ENCODE measurements at regions not wholly inside any gene's neighbourhood (a gene's known extent, or its start where the extent isn't known, plus 50 kb on each side); places are given as distances from the start of the nearest gene placed in this dataset.

DNA sequence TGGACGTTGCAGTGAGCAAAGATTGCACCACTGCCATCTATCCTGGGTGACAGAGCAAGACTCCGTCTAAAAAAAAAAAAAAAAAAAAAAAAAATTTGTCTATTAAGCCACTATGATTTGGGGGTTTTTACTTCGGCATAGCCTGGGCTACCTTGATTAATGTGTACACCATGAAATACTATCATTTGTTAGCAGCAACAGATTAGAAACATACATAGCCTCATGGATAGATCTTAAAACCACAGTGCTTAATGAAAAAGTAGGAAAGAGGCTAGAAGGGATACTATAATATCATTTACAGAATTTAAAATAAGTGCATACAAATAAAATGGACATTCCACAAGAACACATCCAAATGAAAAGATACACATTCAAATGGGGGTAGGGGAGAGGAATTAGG, 77.3 kb upstream of the IL6 start:
- no peaks in the 10 kb centered on the region for H3K4me1 Mint-ChIP-seq
- peaks cover 0 to 37% (median 33%) of the 10 kb centered on the region in 8 donors for H3K9me3 Mint-ChIP-seq
- ChIA-PET CTCF (ENCODE audit: partially characterized antibody) (no interaction called here), POLR2A (ENCODE audit: partially characterized antibody) (no interaction called here)
- H3K4me3 Mint-ChIP-seq: no peak overlapping the region
- H3K36me3 Mint-ChIP-seq: peaks cover 0 to 5% of the 10 kb centered on the region in 2 donors
- H3K9me3 ChIP-seq (ENCODE audit: control insufficient read depth in 1 of 2, low read length in 2 of 2): peaks cover 0 to 10% of the 10 kb centered on the region in 2 donors
- DNase-seq: no peak
- H3K27ac Mint-ChIP-seq: no peak overlapping the region
- H3K27ac ChIP-seq (ENCODE audit: low read depth, low read length): no peak overlapping the region
- intact Hi-C loops (cut with micrococcal nuclease): no loop called here
- H3K4me3 ChIP-seq (ENCODE audit: low read length in 2 of 2): no peak overlapping the region
- peaks cover 1 to 5% of the 10 kb centered on the region in 2 donors for H3K27me3 Mint-ChIP-seq
- H3K27me3 ChIP-seq (ENCODE audit: insufficient read depth, low read length): no peaks in the 10 kb centered on the region
- no peaks in the 10 kb centered on the region for H3K36me3 ChIP-seq (ENCODE audit: insufficient read depth, low read length)
- H3K4me1 ChIP-seq (ENCODE audit: insufficient read depth, low read length): no peaks in the 10 kb centered on the region

DNA sequence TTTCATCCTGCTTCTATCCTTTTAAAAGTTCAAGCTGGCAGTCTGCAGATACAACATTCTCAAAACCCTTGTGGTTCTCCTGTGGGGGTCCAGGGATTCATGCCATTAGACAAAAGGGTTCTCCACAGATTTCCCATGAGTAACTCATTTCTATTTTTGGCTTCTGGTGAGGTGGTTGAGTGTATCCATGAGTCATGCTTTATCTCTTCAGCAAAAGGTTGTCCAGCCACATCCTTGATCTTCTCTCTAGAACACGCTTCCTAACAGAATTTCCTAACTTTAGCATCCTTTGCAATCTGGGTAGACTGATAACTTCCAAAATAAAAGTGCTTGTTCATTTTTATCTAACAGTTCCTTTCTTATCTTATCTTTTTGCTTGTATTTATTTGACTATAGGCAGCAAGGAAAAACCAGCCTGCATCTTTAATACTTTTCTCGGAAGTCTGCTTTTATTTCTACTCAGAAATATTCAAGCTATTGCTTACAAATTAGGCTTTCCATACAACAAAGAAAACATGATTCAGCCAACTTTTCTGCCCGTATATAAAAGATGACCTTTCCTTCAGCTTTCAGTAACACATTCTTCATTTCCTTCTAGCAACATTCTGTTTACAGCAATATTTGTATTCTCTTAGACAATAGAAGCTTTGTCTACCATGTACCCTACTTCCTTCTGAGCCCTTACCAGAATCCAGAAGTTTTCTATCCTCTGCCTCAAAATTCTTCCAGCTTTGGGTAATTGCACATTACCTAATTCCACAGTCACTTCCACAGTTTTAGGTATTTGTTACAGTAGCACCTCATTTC, 79.3 kb upstream of the IL6 start:
- CTCF ChIA-PET (ENCODE audit: partially characterized antibody): interaction anchor here (1.0 kb wide), 1 partner anchor 80 kb away, joined by 3 read pairs; the partner anchor contains the start of gene IL6
- Mint-ChIP-seq H3K9me3 (peaks cover 0 to 54% (median 47%) of the 10 kb centered on the region in 8 donors), H3K4me1 (no peaks in the 10 kb centered on the region), H3K4me3 (no peak overlapping the region), H3K27me3 (peaks cover 5% of the 10 kb centered on the region in 2 donors), H3K27ac (no peak overlapping the region), H3K36me3 (peaks cover 0 to 5% of the 10 kb centered on the region in 2 donors)
- Histone ChIP-seq H3K4me1 (ENCODE audit: insufficient read depth, low read length) (no peaks in the 10 kb centered on the region), H3K36me3 (ENCODE audit: insufficient read depth, low read length) (no peaks in the 10 kb centered on the region), H3K9me3 (ENCODE audit: control insufficient read depth in 1 of 2, low read length in 2 of 2) (peaks cover 0 to 10% of the 10 kb centered on the region in 2 donors), H3K4me3 (ENCODE audit: low read length in 2 of 2) (no peak overlapping the region), H3K27ac (ENCODE audit: low read depth, low read length) (no peak overlapping the region), H3K27me3 (ENCODE audit: insufficient read depth, low read length) (no peaks in the 10 kb centered on the region)
- no peak for DNase-seq
- POLR2A ChIA-PET (ENCODE audit: partially characterized antibody): no interaction called here
- intact Hi-C loops (cut with micrococcal nuclease): no loop called here

DNA sequence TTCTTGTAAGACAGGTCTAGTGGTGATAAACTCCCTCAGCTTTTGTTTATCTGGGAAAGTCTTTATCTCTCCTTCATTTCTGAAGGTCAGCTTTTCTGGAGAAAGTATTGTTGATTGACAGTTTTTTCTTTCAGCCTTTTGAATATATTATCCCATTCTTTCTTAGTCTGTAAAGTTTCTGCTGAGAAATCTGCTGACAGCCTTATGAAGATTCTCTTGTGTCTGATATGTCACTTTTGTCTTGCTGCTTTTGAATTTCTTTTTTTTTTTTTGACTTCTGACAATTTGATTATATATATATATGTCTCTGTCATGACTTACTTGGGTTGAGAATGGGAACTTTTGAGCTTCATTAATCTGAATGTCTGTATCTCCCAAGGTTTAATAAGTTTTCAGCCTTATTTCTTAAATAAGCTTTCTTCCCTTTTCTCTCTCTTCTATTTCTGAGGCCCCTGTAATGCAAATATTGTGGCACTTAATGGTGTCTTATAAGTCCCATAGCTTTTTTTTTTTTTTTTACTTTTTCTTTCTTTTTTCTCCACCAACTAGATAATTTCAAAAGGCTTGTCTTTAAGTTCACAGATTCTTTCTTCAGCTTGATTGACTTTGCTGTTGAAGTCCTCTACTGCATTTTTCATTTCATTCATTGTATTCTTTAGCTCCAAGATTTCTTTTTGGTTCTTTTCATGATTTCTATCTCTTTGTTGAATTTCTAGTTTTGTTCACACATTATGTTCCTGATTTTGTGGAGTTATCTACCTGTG, 81.4 kb upstream of the IL6 start:
- Histone ChIP-seq H3K4me3 (ENCODE audit: low read length in 2 of 2) (no peak overlapping the region), H3K27me3 (ENCODE audit: insufficient read depth, low read length) (no peaks in the 10 kb centered on the region), H3K9me3 (ENCODE audit: control insufficient read depth in 1 of 2, low read length in 2 of 2) (peaks cover 0 to 14% of the 10 kb centered on the region in 2 donors), H3K27ac (ENCODE audit: low read depth, low read length) (no peak overlapping the region), H3K4me1 (ENCODE audit: insufficient read depth, low read length) (no peaks in the 10 kb centered on the region), H3K36me3 (ENCODE audit: insufficient read depth, low read length) (no peaks in the 10 kb centered on the region)
- Mint-ChIP-seq H3K27me3 (peaks cover 5% of the 10 kb centered on the region in 2 donors), H3K9me3 (peaks cover 0 to 68% (median 59%) of the 10 kb centered on the region in 8 donors), H3K27ac (no peak overlapping the region), H3K4me1 (peaks cover 0 to under 1% (median 0%) of the 10 kb centered on the region in 4 donors), H3K36me3 (peaks cover 0 to 5% of the 10 kb centered on the region in 2 donors), H3K4me3 (no peak overlapping the region)
- intact Hi-C loops (cut with micrococcal nuclease): no loop called here
- no peak for DNase-seq
- ChIA-PET POLR2A (ENCODE audit: partially characterized antibody) (no interaction called here), CTCF (ENCODE audit: partially characterized antibody) (no interaction called here)

DNA sequence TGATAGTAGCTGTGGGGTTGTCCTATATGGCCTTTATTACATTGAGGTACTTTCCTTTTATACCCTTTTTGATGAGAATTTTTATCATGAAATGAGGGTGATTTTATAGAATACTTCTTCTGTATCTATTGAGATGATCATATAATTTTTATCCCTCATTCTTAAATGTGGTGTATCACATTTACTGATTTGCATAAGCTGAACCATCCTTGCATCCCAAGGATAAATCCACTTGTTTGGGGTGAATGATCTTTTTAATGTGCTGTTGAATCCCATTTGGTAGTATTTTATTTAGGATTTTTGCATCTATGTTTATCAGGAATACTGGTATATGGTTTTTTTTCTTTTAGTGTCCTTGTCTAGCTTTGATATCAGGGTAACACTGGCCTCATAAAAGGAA, 84.5 kb upstream of the IL6 start:
- no peak overlapping the region for H3K4me3 ChIP-seq (ENCODE audit: low read length in 2 of 2)
- Mint-ChIP-seq H3K27me3 (peaks cover 0 to 7% of the 10 kb centered on the region in 2 donors), H3K36me3 (no peaks in the 10 kb centered on the region), H3K4me3 (no peak overlapping the region), H3K9me3 (peaks cover 0 to 56% (median 51%) of the 10 kb centered on the region in 8 donors), H3K4me1 (peaks cover 0 to 4% (median 2%) of the 10 kb centered on the region in 4 donors), H3K27ac (no peak overlapping the region)
- POLR2A ChIA-PET (ENCODE audit: partially characterized antibody): no interaction called here
- no peaks in the 10 kb centered on the region for H3K4me1 ChIP-seq (ENCODE audit: insufficient read depth, low read length)
- no peak overlapping the region for H3K27ac ChIP-seq (ENCODE audit: low read depth, low read length)
- intact Hi-C loops (cut with micrococcal nuclease): no loop called here
- H3K36me3 ChIP-seq (ENCODE audit: insufficient read depth, low read length): no peaks in the 10 kb centered on the region
- no peaks in the 10 kb centered on the region for H3K27me3 ChIP-seq (ENCODE audit: insufficient read depth, low read length)
- DNase-seq: no peak
- peaks cover 0 to 14% of the 10 kb centered on the region in 2 donors for H3K9me3 ChIP-seq (ENCODE audit: control insufficient read depth in 1 of 2, low read length in 2 of 2)
- CTCF ChIA-PET (ENCODE audit: partially characterized antibody): no interaction called here

DNA sequence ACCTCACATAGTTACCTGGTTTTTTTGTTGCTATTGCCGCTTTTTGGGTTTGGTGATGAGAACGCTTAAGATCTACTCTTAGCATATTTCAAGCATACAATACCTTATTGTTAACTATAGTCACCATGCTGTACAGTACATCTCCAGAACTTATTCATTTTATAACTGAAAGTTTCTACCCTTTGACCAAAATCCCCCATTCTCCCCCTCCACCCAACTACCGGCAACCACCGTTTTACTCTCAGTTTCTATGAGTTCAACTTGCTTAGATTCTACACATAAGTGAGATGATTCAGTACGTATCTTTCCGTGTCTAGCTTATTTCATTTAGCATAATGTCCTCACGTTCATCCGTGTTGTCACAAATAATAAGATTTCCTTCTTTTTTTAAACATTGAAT, 86.7 kb upstream of the IL6 start:
- H3K36me3 Mint-ChIP-seq: no peaks in the 10 kb centered on the region
- DNase-seq: no peak
- no peak overlapping the region for H3K4me3 ChIP-seq (ENCODE audit: low read length in 2 of 2)
- no peaks in the 10 kb centered on the region for H3K27me3 ChIP-seq (ENCODE audit: insufficient read depth, low read length)
- H3K9me3 ChIP-seq (ENCODE audit: control insufficient read depth in 1 of 2, low read length in 2 of 2): peaks cover 0 to 4% of the 10 kb centered on the region in 2 donors
- intact Hi-C loops (cut with micrococcal nuclease): no loop called here
- H3K27ac Mint-ChIP-seq: no peak overlapping the region
- peaks cover 0 to 4% (median 2%) of the 10 kb centered on the region in 4 donors for H3K4me1 Mint-ChIP-seq
- ChIA-PET POLR2A (ENCODE audit: partially characterized antibody) (no interaction called here), CTCF (ENCODE audit: partially characterized antibody) (no interaction called here)
- H3K4me3 Mint-ChIP-seq: peak overlapping the region in 5 of 8 donors; percentile 5 to 59 (median 22)
- peaks cover 0 to 38% (median 31%) of the 10 kb centered on the region in 8 donors for H3K9me3 Mint-ChIP-seq
- H3K27ac ChIP-seq (ENCODE audit: low read depth, low read length): no peak overlapping the region
- peaks cover 0 to 7% of the 10 kb centered on the region in 2 donors for H3K27me3 Mint-ChIP-seq
- no peaks in the 10 kb centered on the region for H3K4me1 ChIP-seq (ENCODE audit: insufficient read depth, low read length)
- H3K36me3 ChIP-seq (ENCODE audit: insufficient read depth, low read length): no peaks in the 10 kb centered on the region

DNA sequence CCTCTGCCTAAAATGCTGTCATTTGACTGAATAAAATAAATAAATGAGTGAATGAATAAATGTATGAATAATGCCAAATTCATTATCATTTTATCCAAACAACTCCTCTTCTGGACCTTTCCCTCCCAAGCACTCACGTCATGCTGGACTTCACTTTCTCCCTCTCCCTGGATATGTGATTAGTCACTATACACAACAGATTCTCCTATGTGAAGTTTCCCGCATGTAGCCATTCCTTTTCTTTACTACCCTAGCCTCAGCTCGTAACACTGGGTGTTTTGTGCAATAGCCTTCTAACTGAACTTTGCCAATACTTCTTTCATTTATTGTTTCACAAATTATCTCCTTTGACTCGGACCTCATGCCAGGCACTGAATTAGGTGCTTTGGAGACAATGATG, 87.6 kb upstream of the IL6 start:
- ChIA-PET CTCF (ENCODE audit: partially characterized antibody) (no interaction called here), POLR2A (ENCODE audit: partially characterized antibody) (no interaction called here)
- Histone ChIP-seq H3K4me3 (ENCODE audit: low read length in 2 of 2) (no peak overlapping the region), H3K36me3 (ENCODE audit: insufficient read depth, low read length) (no peaks in the 10 kb centered on the region), H3K27me3 (ENCODE audit: insufficient read depth, low read length) (no peaks in the 10 kb centered on the region), H3K4me1 (ENCODE audit: insufficient read depth, low read length) (no peaks in the 10 kb centered on the region), H3K27ac (ENCODE audit: low read depth, low read length) (no peak overlapping the region), H3K9me3 (ENCODE audit: control insufficient read depth in 1 of 2, low read length in 2 of 2) (peaks cover 0 to 4% of the 10 kb centered on the region in 2 donors)
- no peaks in the 10 kb centered on the region for H3K36me3 Mint-ChIP-seq
- H3K4me1 Mint-ChIP-seq: peaks cover 0 to 4% (median 2%) of the 10 kb centered on the region in 4 donors
- DNase-seq: no peak
- no peak overlapping the region for H3K4me3 Mint-ChIP-seq
- H3K9me3 Mint-ChIP-seq: peaks cover 0 to 31% (median 24%) of the 10 kb centered on the region in 8 donors
- H3K27ac Mint-ChIP-seq: no peak overlapping the region
- intact Hi-C loops (cut with micrococcal nuclease): no loop called here
- peaks cover 0 to 7% of the 10 kb centered on the region in 2 donors for H3K27me3 Mint-ChIP-seq

DNA sequence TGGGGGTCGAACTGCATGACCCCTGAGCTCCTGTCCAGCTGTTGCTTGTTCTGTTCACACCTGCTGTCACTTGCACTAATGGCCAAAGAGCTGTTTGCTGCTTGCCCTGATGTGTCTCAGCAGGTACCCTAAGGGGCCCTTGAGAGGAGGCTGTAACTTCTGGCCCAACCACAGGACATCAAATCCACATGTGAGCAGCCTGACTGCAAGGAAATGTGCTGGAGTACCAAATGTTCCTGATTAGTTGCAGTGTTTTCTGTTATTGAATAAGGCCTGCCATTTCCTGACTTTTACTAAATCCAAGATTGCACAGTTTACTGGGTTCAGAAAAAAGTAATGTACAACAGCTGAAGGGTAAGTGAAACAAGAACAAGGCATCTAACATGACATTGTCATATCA, 91.7 kb upstream of the IL6 start:
- Mint-ChIP-seq H3K36me3 (no peaks in the 10 kb centered on the region), H3K27ac (no peak overlapping the region), H3K27me3 (peaks cover 5% of the 10 kb centered on the region in 2 donors), H3K4me1 (peaks cover 0 to 3% (median 1%) of the 10 kb centered on the region in 4 donors), H3K9me3 (peaks cover 0 to 2% (median 0%) of the 10 kb centered on the region in 8 donors), H3K4me3 (no peak overlapping the region)
- Histone ChIP-seq H3K9me3 (ENCODE audit: control insufficient read depth in 1 of 2, low read length in 2 of 2) (no peaks in the 10 kb centered on the region), H3K27ac (ENCODE audit: low read depth, low read length) (no peak overlapping the region), H3K36me3 (ENCODE audit: insufficient read depth, low read length) (no peaks in the 10 kb centered on the region), H3K4me3 (ENCODE audit: low read length in 2 of 2) (no peak overlapping the region), H3K4me1 (ENCODE audit: insufficient read depth, low read length) (no peaks in the 10 kb centered on the region), H3K27me3 (ENCODE audit: insufficient read depth, low read length) (no peaks in the 10 kb centered on the region)
- ChIA-PET POLR2A (ENCODE audit: partially characterized antibody) (no interaction called here), CTCF (ENCODE audit: partially characterized antibody) (no interaction called here)
- DNase-seq: no peak
- intact Hi-C loops (cut with micrococcal nuclease): no loop called here
